HepG2 (cell line): ENCODE measurements at regions not wholly inside any gene's neighbourhood (a gene's known extent, or its start where the extent isn't known, plus 50 kb on each side); places are given as distances from the start of the nearest gene placed in this dataset.

Experiments used
- ATAC-seq: fragments of 200-7000 bp; cut with Tn5 transposase; 3 replicates; pipeline ENCODE4 v1.9.1; 2020; ENCODE audit warnings: mild to moderate bottlenecking, moderate library complexity
- BruUV-seq: library from RNA; stranded (reverse); fragments of 400-500 nt; replicated peaks from 2 replicates; lab custom pipeline; 2021; lab: Mats Ljungman, UMichigan
- CTCF ChIA-PET: fragments of 300-600 bp; formaldehyde crosslinking; extraction: SDS; loops from one replicate; lab custom pipeline; 2021; ENCODE audit warnings: low total read pairs, inconsistent platforms, low intra/inter-chr PET ratio; lab: Yijun Ruan, JAX
- POLR2A ChIA-PET: fragments of 350-600 bp; sonication (Branson Sonifier 250); formaldehyde crosslinking; loops from one replicate; lab custom pipeline; 2020; ENCODE audit warnings: antibody characterized with exemption, inconsistent platforms; lab: Yijun Ruan, JAX
- DNase-seq: peaks from one replicate; pipeline ENCODE4 v3.0.0-alpha.2; 2015; ENCODE audit warnings: low spot score
- FAIRE-seq: peaks from 3 replicates; lab custom pipeline; 2011; peaks lifted over from hg19 to GRCh38; lab: Jason Lieb, UNC
- H2AFZ ChIP-seq: one replicate; pipeline ENCODE4 v1.6.1; 2011; ENCODE audit warnings: low read length, inconsistent platforms
- H3K27ac ChIP-seq: fragments of 300-600 bp; 3 replicates; pipeline ENCODE4 v1.8.0; 2011; ENCODE audit warnings: mixed run types, mild to moderate bottlenecking, mixed read lengths, low read length, inconsistent platforms; ENCODE audit not compliant: insufficient read depth; ENCODE audit errors: extremely low read length
- H3K27me3 ChIP-seq, 2 experiments: fragments of 200-600 bp in 1 of 2; 2 replicates in 1 of 2; 3 replicates in 1 of 2; pipeline versions ENCODE4 v1.6.0 to v1.8.0; 2011; ENCODE audit warnings: low read length in 2 of 2, mild to moderate bottlenecking in 2 of 2, moderate library complexity in 2 of 2, inconsistent platforms in 1 of 2; ENCODE audit not compliant: insufficient read depth in 2 of 2, control insufficient read depth in 1 of 2
- H3K36me3 ChIP-seq, 2 experiments: fragments of 200-600 bp in 1 of 2; replicated peaks in 1 of 2; 2 replicates in 1 of 2; 3 replicates in 1 of 2; pipeline versions ENCODE4 v1.5.1 to v1.8.0; 2011; ENCODE audit warnings: low read length in 2 of 2, inconsistent platforms in 1 of 2; ENCODE audit not compliant: insufficient read depth in 2 of 2, control insufficient read depth in 1 of 2
- H3K4me1 ChIP-seq: 2 replicates; pipeline ENCODE4 v1.5.1; 2012; ENCODE audit warnings: low read length, inconsistent platforms; ENCODE audit not compliant: insufficient read depth
- H3K4me2 ChIP-seq: 2 replicates; pipeline ENCODE4 v1.6.0; 2011; ENCODE audit warnings: low read depth, low read length, inconsistent platforms
- H3K4me3 ChIP-seq, 3 experiments: fragments of 200-600 bp in 1 of 3; sonication (generic), shearing (Covaris generic) in 1 of 3; replicated peaks in 1 of 3; 2 replicates each; pipeline ENCODE4 v1.5.1; 2011 to 2016; ENCODE audit warnings: low read length in 3 of 3, inconsistent platforms in 2 of 3, low read depth in 2 of 3, mild to moderate bottlenecking in 2 of 3, control low read depth in 1 of 3, mixed read lengths in 1 of 3; ENCODE audit not compliant: insufficient read depth in 1 of 3
- H3K79me2 ChIP-seq: one replicate; pipeline ENCODE4 v1.6.1; 2011; ENCODE audit warnings: low read length, inconsistent platforms; ENCODE audit not compliant: insufficient read depth
- H3K9ac ChIP-seq: 2 replicates; pipeline ENCODE4 v1.6.0; 2011; ENCODE audit warnings: mild to moderate bottlenecking, low read depth, low read length, inconsistent platforms; ENCODE audit not compliant: insufficient read depth
- H3K9me3 ChIP-seq: 2 replicates; pipeline ENCODE4 v1.5.1; 2012; ENCODE audit warnings: mild to moderate bottlenecking, low read length
- H4K20me1 ChIP-seq: 2 replicates; pipeline ENCODE4 v1.6.0; 2011; ENCODE audit warnings: inconsistent platforms, mild to moderate bottlenecking, low read length, moderate library complexity; ENCODE audit not compliant: insufficient read depth
- HOXA7 ChIP-seq: sonication (generic); formaldehyde crosslinking; IDR thresholded peaks from 2 replicates; pipeline ENCODE4 v1.8.1; 2022; ENCODE audit warnings: mild to moderate bottlenecking, missing genetic modification reagents, moderate library complexity
- MAFF ChIP-seq: IDR thresholded peaks from 2 replicates; pipeline ENCODE4 v1.6.1; 2011; ENCODE audit warnings: low read depth, low read length, improper control_type of control experiment
- MAFK ChIP-seq, 2 experiments: IDR thresholded peaks in 1 of 2; conservative IDR thresholded peaks in 1 of 2; 2 replicates each; pipeline ENCODE4 v1.6.1; 2011; ENCODE audit warnings: improper control_type of control experiment in 2 of 2, low read length in 2 of 2
- ZNF484 ChIP-seq: sonication (generic); formaldehyde crosslinking; IDR thresholded peaks from 2 replicates; pipeline ENCODE4 v1.5.1; 2020; ENCODE audit warnings: mild to moderate bottlenecking, low read depth, missing genetic modification reagents, borderline replicate concordance
- WGBS: methylation state at CpG from one replicate; pipeline ENCODE4 v1.1.6; 2017; ENCODE audit warnings: low lambda C conversion rate; 5-methylcytosine and 5-hydroxymethylcytosine counted together
- in situ Hi-C: cut with HindIII; loops from 2 replicates; pipeline ENCODE4 v1.10.0; 2017; ENCODE audit warnings: low pct_unique_long_range_greater_than_20kb; ENCODE audit not compliant: extremely low pct_ligation_motif_present
- intact Hi-C: fragments of 100-400 bp; cut with micrococcal nuclease; formaldehyde crosslinking; loops from one replicate; pipeline ENCODE4 v1.10.0; 2022; ENCODE audit not compliant: unreplicated experiment
- TF ChIP-seq, protein P1 (sequence below): IDR thresholded peaks from 2 replicates; pipeline ENCODE4 v1.6.1; 2016; ENCODE audit warnings: missing biosample characterization, missing genetic modification reagents, low read depth
- TF ChIP-seq, protein P2 (sequence below): sonication (generic); formaldehyde crosslinking; IDR thresholded peaks from 2 replicates; pipeline ENCODE4 v1.5.0; 2020; ENCODE audit warnings: missing genetic modification reagents
- TF ChIP-seq, protein P3 (sequence below): sonication (generic); formaldehyde crosslinking; IDR thresholded peaks from 2 replicates; pipeline ENCODE4 v1.4.0; 2020; ENCODE audit warnings: missing genetic modification reagents
- TF ChIP-seq, protein P4 (sequence below): sonication (generic); formaldehyde crosslinking; IDR thresholded peaks from 2 replicates; pipeline ENCODE4 v1.8.0; 2022; ENCODE audit warnings: missing genetic modification reagents, mild to moderate bottlenecking, borderline replicate concordance

DNA sequence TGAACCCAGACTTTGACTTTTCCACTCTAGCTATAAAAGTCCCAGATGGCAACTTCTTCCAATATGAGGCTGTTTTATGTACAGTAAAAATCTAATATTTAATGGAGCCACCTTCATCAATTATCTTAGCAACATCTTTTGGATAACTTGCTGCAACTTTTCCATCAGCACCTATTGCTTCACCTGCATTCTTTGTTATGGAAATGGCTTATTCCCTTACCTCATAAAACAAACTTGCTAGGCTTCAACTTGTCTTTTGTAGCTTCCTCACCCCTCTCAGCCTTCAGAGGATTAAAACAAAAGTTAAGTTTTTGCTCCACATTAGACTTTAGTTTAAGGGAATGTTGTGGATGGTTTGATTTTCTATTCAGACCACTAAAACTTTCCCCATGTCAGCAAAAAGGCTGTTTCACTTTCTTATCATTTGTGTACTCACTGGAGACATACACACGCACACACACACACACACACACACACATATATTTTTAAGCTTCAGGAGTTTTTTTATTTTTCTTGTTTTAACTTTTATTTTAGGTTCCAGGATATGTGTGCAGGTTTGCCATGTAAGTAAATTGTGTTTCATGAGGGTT is 1296.1 kb upstream of the PABPC4L start:
- H3K36me3 ChIP-seq, result no peaks in the 10 kb centered on the region
- no peaks in the 10 kb centered on the region for H3K9me3 ChIP-seq
- intact Hi-C loops, result no loop called here
- WGBS, result 0% methylated on average over 1 of the region's 1 CpG
- H3K4me3 ChIP-seq, result no peak overlapping the region
- DNase-seq (no peak), FAIRE-seq (no peak)
- H3K27ac ChIP-seq, result no peak overlapping the region
- H3K79me2 ChIP-seq, result no peaks in the 10 kb centered on the region
- TF ChIP-seq, protein P1, sequence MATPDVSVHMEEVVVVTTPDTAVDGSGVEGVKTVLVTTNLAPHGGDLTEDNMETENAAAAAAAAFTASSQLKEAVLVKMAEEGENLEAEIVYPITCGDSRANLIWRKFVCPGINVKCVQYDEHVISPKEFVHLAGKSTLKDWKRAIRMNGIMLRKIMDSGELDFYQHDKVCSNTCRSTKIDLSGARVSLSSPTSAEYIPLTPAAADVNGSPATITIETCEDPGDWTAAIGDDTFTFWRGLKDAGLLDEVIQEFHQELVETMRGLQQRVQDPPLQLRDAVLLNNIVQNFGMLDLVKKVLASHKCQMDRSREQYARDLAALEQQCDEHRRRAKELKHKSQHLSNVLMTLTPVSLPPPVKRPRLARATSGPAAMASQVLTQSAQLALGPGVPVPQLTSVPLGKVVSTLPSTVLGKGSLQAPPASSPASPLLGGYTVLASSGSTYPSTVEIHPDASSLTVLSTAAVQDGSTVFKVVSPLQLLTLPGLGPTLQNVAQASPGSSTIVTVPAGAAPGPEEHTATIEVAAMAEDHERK (CRISPR knock-in tag), result no peak
- TF ChIP-seq, protein P2, sequence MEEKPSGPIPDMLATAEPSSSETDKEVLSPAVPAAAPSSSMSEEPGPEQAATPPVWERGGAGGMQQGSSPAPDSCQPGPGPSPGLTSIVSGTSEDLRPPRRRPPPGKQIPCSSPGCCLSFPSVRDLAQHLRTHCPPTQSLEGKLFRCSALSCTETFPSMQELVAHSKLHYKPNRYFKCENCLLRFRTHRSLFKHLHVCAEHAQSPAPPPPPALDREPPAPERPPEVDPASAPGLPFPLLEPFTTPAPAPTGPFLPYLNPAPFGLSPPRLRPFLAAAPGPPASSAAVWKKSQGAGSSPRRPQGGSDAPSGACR (CRISPR knock-in tag), result no peak
- TF ChIP-seq, protein P3, sequence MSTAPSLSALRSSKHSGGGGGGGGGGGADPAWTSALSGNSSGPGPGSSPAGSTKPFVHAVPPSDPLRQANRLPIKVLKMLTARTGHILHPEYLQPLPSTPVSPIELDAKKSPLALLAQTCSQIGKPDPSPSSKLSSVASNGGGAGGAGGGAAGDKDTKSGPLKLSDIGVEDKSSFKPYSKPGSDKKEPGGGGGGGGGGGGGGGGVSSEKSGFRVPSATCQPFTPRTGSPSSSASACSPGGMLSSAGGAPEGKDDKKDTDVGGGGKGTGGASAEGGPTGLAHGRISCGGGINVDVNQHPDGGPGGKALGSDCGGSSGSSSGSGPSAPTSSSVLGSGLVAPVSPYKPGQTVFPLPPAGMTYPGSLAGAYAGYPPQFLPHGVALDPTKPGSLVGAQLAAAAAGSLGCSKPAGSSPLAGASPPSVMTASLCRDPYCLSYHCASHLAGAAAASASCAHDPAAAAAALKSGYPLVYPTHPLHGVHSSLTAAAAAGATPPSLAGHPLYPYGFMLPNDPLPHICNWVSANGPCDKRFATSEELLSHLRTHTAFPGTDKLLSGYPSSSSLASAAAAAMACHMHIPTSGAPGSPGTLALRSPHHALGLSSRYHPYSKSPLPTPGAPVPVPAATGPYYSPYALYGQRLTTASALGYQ (CRISPR knock-in tag), result no peak
- TF ChIP-seq MAFK (conservative IDR thresholded peaks at IDR 0.05 in 1 of 2, IDR thresholded peaks at IDR 0.05 in 1 of 2; ENCODE audit: low read length in 2 of 2), result peak; percentile 32 to 66; a peak in 3 of 4 replicates
- TF ChIP-seq, protein P4, sequence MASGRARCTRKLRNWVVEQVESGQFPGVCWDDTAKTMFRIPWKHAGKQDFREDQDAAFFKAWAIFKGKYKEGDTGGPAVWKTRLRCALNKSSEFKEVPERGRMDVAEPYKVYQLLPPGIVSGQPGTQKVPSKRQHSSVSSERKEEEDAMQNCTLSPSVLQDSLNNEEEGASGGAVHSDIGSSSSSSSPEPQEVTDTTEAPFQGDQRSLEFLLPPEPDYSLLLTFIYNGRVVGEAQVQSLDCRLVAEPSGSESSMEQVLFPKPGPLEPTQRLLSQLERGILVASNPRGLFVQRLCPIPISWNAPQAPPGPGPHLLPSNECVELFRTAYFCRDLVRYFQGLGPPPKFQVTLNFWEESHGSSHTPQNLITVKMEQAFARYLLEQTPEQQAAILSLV, result no peak
- no peak for TF ChIP-seq HOXA7 (CRISPR knock-in tag)
- no peak for TF ChIP-seq ZNF484 (CRISPR knock-in tag)
- peak; percentile 32; the same call in 1 of the 2 replicates for TF ChIP-seq MAFF
- TF ChIP-seq, all 625 proteins: peak for 2
- no peaks in the 10 kb centered on the region for H3K4me1 ChIP-seq
- H3K4me2 ChIP-seq, result no peak overlapping the region
- CTCF ChIA-PET, result no interaction called here
- no peak overlapping the region for H3K9ac ChIP-seq
- in situ Hi-C loops, result no loop called here
- no TSS peak for BruUV-seq
- no peak for ATAC-seq
- POLR2A ChIA-PET, result no interaction called here
- no peaks in the 10 kb centered on the region for H3K27me3 ChIP-seq
- no peak overlapping the region for H2AFZ ChIP-seq
- H4K20me1 ChIP-seq, result no peaks in the 10 kb centered on the region
